ENCODE measurements at regions not wholly inside any gene's neighbourhood (a gene's known extent, or its start where the extent isn't known, plus 50 kb on each side); places are given as distances from the start of the nearest gene placed in this dataset.

GRCh38 chr1:55913565-55913964, 665.8 kb downstream of the PLPP3 start:
- ChIA-PET CTCF (ENCODE audit: unreplicated experiment) (no interaction called here), POLR2A (interaction anchor here (1.0 kb wide), 1 partner anchor 11 kb away, joined by 4 read pairs; no protein-coding TSS in a partner anchor)
- no peak overlapping the region for H3K4me2 ChIP-seq (ENCODE audit: low read length)
- H3K4me1 ChIP-seq (ENCODE audit: insufficient read depth, low read length, poor library complexity, severe bottlenecking) = no peaks in the 10 kb centered on the region
- no TSS peak for BruUV-seq (replicated peaks)
- H3K79me2 ChIP-seq (ENCODE audit: insufficient read depth, low read depth, low read length) = no peaks in the 10 kb centered on the region
- H2AFZ ChIP-seq (ENCODE audit: low read length) = no peak overlapping the region
- no peak overlapping the region for H3K4me3 ChIP-seq (ENCODE audit: low read depth, low read length, poor library complexity, severe bottlenecking)
- H3K9me3 ChIP-seq (ENCODE audit: low read length) = no peaks in the 10 kb centered on the region
- H3K27ac ChIP-seq (ENCODE audit: low read depth, low read length, poor library complexity, severe bottlenecking) = no peak overlapping the region
- H4K20me1 ChIP-seq (ENCODE audit: insufficient read depth, low read length) = no peaks in the 10 kb centered on the region
- intact Hi-C loops (cut with micrococcal nuclease; ENCODE audit: unreplicated experiment) = no loop called here
- H3K36me3 ChIP-seq (ENCODE audit: insufficient read depth, low read length) = no peaks in the 10 kb centered on the region
- no peaks in the 10 kb centered on the region for H3K9me2 ChIP-seq (ENCODE audit: insufficient read depth, low read length)
- no peak for DNase-seq (ENCODE audit: low spot score)
- TF ChIP-seq EZH2phosphoT487 (IDR thresholded peaks at IDR 0.05; ENCODE audit: borderline replicate concordance, low read depth, low read length) = no peak
- TF ChIP-seq CTCF (conservative IDR thresholded peaks at IDR 0.05; ENCODE audit: low read length) = no peak

DNA sequence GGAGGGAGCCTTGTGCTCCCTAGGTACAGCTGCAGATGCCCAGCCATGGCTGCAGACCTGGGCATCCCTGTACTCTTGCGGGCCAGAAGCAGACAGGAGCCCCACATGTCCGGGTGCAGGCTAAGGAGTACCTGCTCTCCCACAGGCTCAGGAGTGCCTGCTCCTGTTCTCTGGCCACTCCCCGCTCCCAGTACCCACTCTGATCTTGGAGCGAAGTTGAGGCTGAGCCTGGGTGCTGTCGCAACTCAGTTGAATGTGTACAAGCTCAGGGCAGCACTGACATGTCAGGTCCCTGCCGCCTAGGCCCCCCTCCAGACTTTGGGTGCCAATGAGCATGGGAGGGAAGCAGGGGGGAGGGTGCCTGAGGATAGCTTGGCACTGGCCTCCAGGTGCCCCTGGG, 666.9 kb downstream of the PLPP3 start:
- H3K36me3 ChIP-seq (ENCODE audit: insufficient read depth, low read length) = no peaks in the 10 kb centered on the region
- no peak for DNase-seq (ENCODE audit: low spot score)
- TF ChIP-seq EZH2phosphoT487 (IDR thresholded peaks at IDR 0.05; ENCODE audit: borderline replicate concordance, low read depth, low read length) (no peak), CTCF (conservative IDR thresholded peaks at IDR 0.05; ENCODE audit: low read length) (no peak)
- ChIA-PET CTCF (ENCODE audit: unreplicated experiment) (no interaction called here), POLR2A (interaction anchor here (0.5 kb wide), 1 partner anchor 13 kb away, joined by 3 read pairs; no protein-coding TSS in a partner anchor)
- H3K79me2 ChIP-seq (ENCODE audit: insufficient read depth, low read depth, low read length) = no peaks in the 10 kb centered on the region
- H2AFZ ChIP-seq (ENCODE audit: low read length) = no peak overlapping the region
- no peaks in the 10 kb centered on the region for H3K4me1 ChIP-seq (ENCODE audit: insufficient read depth, low read length, poor library complexity, severe bottlenecking)
- no peaks in the 10 kb centered on the region for H3K9me3 ChIP-seq (ENCODE audit: low read length)
- H3K4me2 ChIP-seq (ENCODE audit: low read length) = no peak overlapping the region
- intact Hi-C loops (cut with micrococcal nuclease; ENCODE audit: unreplicated experiment) = no loop called here
- H3K4me3 ChIP-seq (ENCODE audit: low read depth, low read length, poor library complexity, severe bottlenecking) = no peak overlapping the region
- H4K20me1 ChIP-seq (ENCODE audit: insufficient read depth, low read length) = no peaks in the 10 kb centered on the region
- BruUV-seq (replicated peaks) = no TSS peak
- no peak overlapping the region for H3K27ac ChIP-seq (ENCODE audit: low read depth, low read length, poor library complexity, severe bottlenecking)
- H3K9me2 ChIP-seq (ENCODE audit: insufficient read depth, low read length) = no peaks in the 10 kb centered on the region

- no TSS peak for BruUV-seq (replicated peaks)
- CTCF ChIA-PET (ENCODE audit: unreplicated experiment) = no interaction called here
- intact Hi-C loops (cut with micrococcal nuclease; ENCODE audit: unreplicated experiment) = no loop called here
Observed at GRCh38 chr1:55904541-55904940, 674.8 kb downstream of the PLPP3 start.

More at GRCh38 chr1:55904541-55904940, 674.8 kb downstream of the PLPP3 start:
- no peaks in the 10 kb centered on the region for H4K20me1 ChIP-seq (ENCODE audit: insufficient read depth, low read length)
- no peaks in the 10 kb centered on the region for H3K4me1 ChIP-seq (ENCODE audit: insufficient read depth, low read length, poor library complexity, severe bottlenecking)
- H3K27ac ChIP-seq (ENCODE audit: low read depth, low read length, poor library complexity, severe bottlenecking) = no peak overlapping the region
- H3K4me3 ChIP-seq (ENCODE audit: low read depth, low read length, poor library complexity, severe bottlenecking) = no peak overlapping the region
- H3K36me3 ChIP-seq (ENCODE audit: insufficient read depth, low read length) = no peaks in the 10 kb centered on the region
- H3K4me2 ChIP-seq (ENCODE audit: low read length) = no peak overlapping the region
- H3K9me3 ChIP-seq (ENCODE audit: low read length) = no peaks in the 10 kb centered on the region
- TF ChIP-seq CTCF (conservative IDR thresholded peaks at IDR 0.05; ENCODE audit: low read length) (no peak), EZH2phosphoT487 (IDR thresholded peaks at IDR 0.05; ENCODE audit: borderline replicate concordance, low read depth, low read length) (no peak)
- no peaks in the 10 kb centered on the region for H3K9me2 ChIP-seq (ENCODE audit: insufficient read depth, low read length)
- no peak for DNase-seq (ENCODE audit: low spot score)
- H3K79me2 ChIP-seq (ENCODE audit: insufficient read depth, low read depth, low read length) = no peaks in the 10 kb centered on the region
- POLR2A ChIA-PET = no interaction called here
- no peak overlapping the region for H2AFZ ChIP-seq (ENCODE audit: low read length)
